Endothelial cell of umbilical vein (primary cell): ENCODE measurements at regions not wholly inside any gene's neighbourhood (a gene's known extent, or its start where the extent isn't known, plus 50 kb on each side); places are given as distances from the start of the nearest gene placed in this dataset.

Source experiments
- EZH2 ChIP-seq: IDR thresholded peaks from 2 replicates; pipeline ENCODE4 v1.6.1; 2012; ENCODE audit warnings: borderline replicate concordance, low read depth, mild to moderate bottlenecking, moderate library complexity, low read length, inconsistent platforms; ENCODE audit not compliant: severe bottlenecking
- GATA2 ChIP-seq: IDR thresholded peaks from 2 replicates; pipeline ENCODE4 v1.7.0; 2011; ENCODE audit warnings: low read depth, mild to moderate bottlenecking, moderate library complexity, mixed read lengths, low read length; ENCODE audit not compliant: insufficient read length, insufficient read depth
- JUN ChIP-seq: IDR thresholded peaks from 2 replicates; pipeline ENCODE4 v1.6.1; 2011; ENCODE audit warnings: borderline replicate concordance, low read depth; ENCODE audit not compliant: insufficient read length, insufficient read depth
- POLR2A ChIP-seq: IDR thresholded peaks from 2 replicates; pipeline ENCODE4 v1.6.1; 2012; ENCODE audit warnings: low read depth, mild to moderate bottlenecking, control low read depth, low read length
- POLR2AphosphoS5 ChIP-seq: IDR thresholded peaks from 2 replicates; pipeline ENCODE4 v1.6.1; 2012; ENCODE audit warnings: low read depth, mild to moderate bottlenecking, control low read depth, low read length, moderate library complexity; ENCODE audit not compliant: insufficient read depth
- TF ChIP-seq, protein P1 (sequence below), 2 donors: IDR thresholded peaks; 1 replicate in 1 of 2; 2 replicates in 1 of 2; pipeline ENCODE4 v1.5.1; 2011; ENCODE audit warnings: low read length in 2 of 2, mild to moderate bottlenecking in 2 of 2, moderate library complexity in 2 of 2, control low read depth in 1 of 2, inconsistent platforms in 1 of 2, low read depth in 1 of 2; ENCODE audit not compliant: insufficient read depth in 1 of 2; ENCODE audit errors: extremely low read depth in 1 of 2

DNA sequence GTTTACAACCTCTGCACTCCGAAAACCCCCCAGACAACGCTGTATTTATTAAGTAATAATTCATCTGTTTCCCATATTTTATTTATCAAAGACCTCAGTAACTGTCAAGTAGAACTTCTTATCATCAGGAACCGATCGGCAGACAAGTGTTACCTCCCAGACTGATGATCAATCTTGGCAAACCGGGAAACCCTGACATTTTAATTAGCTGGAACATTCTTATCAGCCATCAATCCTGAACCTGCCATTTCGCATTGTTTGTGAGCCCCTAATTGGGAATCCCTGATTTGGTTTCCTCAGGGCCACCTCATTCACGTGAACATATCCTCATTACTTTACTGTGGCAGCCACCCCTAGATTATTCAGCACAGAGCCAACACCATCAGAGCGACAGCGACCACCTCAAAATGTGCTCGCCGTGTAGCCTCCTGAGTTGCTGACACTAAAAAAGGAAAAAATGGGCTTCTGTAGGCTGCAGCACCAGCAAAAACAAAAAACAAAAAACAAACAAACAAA is 93.6 kb upstream of the SDK1 start:
- TF ChIP-seq GATA2, result no peak
- TF ChIP-seq, protein P1, sequence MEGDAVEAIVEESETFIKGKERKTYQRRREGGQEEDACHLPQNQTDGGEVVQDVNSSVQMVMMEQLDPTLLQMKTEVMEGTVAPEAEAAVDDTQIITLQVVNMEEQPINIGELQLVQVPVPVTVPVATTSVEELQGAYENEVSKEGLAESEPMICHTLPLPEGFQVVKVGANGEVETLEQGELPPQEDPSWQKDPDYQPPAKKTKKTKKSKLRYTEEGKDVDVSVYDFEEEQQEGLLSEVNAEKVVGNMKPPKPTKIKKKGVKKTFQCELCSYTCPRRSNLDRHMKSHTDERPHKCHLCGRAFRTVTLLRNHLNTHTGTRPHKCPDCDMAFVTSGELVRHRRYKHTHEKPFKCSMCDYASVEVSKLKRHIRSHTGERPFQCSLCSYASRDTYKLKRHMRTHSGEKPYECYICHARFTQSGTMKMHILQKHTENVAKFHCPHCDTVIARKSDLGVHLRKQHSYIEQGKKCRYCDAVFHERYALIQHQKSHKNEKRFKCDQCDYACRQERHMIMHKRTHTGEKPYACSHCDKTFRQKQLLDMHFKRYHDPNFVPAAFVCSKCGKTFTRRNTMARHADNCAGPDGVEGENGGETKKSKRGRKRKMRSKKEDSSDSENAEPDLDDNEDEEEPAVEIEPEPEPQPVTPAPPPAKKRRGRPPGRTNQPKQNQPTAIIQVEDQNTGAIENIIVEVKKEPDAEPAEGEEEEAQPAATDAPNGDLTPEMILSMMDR (IDR thresholded peaks at IDR 0.05; ENCODE audit: extremely low read depth in 1 of 2, insufficient read depth in 1 of 2, low read depth in 1 of 2, low read length in 2 of 2), result no peak
- no peak for TF ChIP-seq POLR2AphosphoS5
- TF ChIP-seq POLR2A, result no peak
- no peak for TF ChIP-seq JUN
- TF ChIP-seq EZH2, result no peak
